AG09309 (cell line): ENCODE measurements at regions not wholly inside any gene's neighbourhood (a gene's known extent, or its start where the extent isn't known, plus 50 kb on each side); places are given as distances from the start of the nearest gene placed in this dataset.

Source experiments
- DNase-seq: peaks from one replicate; pipeline ENCODE4 v3.0.0-alpha.2; 2010; ENCODE audit warnings: low read depth
- H3K4me3 ChIP-seq: 2 replicates; pipeline ENCODE4 v1.5.1; 2011; ENCODE audit warnings: mild to moderate bottlenecking, low read depth, low read length, moderate library complexity; ENCODE audit not compliant: control insufficient read depth
- CTCF ChIP-seq: IDR thresholded peaks from 2 replicates; pipeline ENCODE4 v1.5.1; 2011; ENCODE audit warnings: mild to moderate bottlenecking, low read depth, low read length, inconsistent platforms; ENCODE audit not compliant: insufficient read depth, control insufficient read depth; ENCODE audit errors: missing control alignments

GRCh38 chr3:5725801-5726200 is 538.3 kb downstream of the EDEM1 start:
- no peak for TF ChIP-seq CTCF

GRCh38 chr3:5726621-5727020 is 539.1 kb downstream of the EDEM1 start:
- TF ChIP-seq CTCF = no peak
- no peak overlapping the region for H3K4me3 ChIP-seq
- DNase-seq = no peak

More at GRCh38 chr3:5725801-5726200, 538.3 kb downstream of the EDEM1 start:
- no peak overlapping the region for H3K4me3 ChIP-seq
- no peak for DNase-seq

- no peak for TF ChIP-seq CTCF
Observed at GRCh38 chr3:5727743-5728484, 540.4 kb downstream of the EDEM1 start.

GRCh38 chr3:5729852-5730251 is 542.3 kb downstream of the EDEM1 start:
- DNase-seq = no peak
- TF ChIP-seq CTCF = no peak
- no peak overlapping the region for H3K4me3 ChIP-seq

More at GRCh38 chr3:5727743-5728484, 540.4 kb downstream of the EDEM1 start:
- H3K4me3 ChIP-seq = no peak overlapping the region
- no peak for DNase-seq

GRCh38 chr3:5731100-5731499 is 543.6 kb downstream of the EDEM1 start:
- no peak for DNase-seq
- no peak for TF ChIP-seq CTCF
- H3K4me3 ChIP-seq = no peak overlapping the region

GRCh38 chr3:5732081-5732480 is 544.6 kb downstream of the EDEM1 start:
- H3K4me3 ChIP-seq = no peak overlapping the region
- no peak for DNase-seq
- TF ChIP-seq CTCF = no peak
